Epithelial cell of esophagus (primary cell): ENCODE measurements at regions not wholly inside any gene's neighbourhood (a gene's known extent, or its start where the extent isn't known, plus 50 kb on each side); places are given as distances from the start of the nearest gene placed in this dataset.

Experiments used
- DNase-seq: peaks from one replicate; pipeline ENCODE4 v3.0.0; 2010; ENCODE audit warnings: low read depth
- H3K4me3 ChIP-seq: 2 replicates; pipeline ENCODE4 v1.5.1; 2011; ENCODE audit warnings: mild to moderate bottlenecking, low read length, control low read depth
- TF ChIP-seq, protein P1 (sequence below): IDR thresholded peaks from 2 replicates; pipeline ENCODE4 v1.5.1; 2011; ENCODE audit warnings: low read depth, mild to moderate bottlenecking, low read length, control low read depth, inconsistent platforms; ENCODE audit not compliant: insufficient read depth; ENCODE audit errors: missing control alignments

GRCh38 chr2:18169121-18169892 is 290.8 kb downstream of the KCNS3 start:
- DNase-seq, result peak; percentile 61
- no peak overlapping the region for H3K4me3 ChIP-seq
- TF ChIP-seq, protein P1, sequence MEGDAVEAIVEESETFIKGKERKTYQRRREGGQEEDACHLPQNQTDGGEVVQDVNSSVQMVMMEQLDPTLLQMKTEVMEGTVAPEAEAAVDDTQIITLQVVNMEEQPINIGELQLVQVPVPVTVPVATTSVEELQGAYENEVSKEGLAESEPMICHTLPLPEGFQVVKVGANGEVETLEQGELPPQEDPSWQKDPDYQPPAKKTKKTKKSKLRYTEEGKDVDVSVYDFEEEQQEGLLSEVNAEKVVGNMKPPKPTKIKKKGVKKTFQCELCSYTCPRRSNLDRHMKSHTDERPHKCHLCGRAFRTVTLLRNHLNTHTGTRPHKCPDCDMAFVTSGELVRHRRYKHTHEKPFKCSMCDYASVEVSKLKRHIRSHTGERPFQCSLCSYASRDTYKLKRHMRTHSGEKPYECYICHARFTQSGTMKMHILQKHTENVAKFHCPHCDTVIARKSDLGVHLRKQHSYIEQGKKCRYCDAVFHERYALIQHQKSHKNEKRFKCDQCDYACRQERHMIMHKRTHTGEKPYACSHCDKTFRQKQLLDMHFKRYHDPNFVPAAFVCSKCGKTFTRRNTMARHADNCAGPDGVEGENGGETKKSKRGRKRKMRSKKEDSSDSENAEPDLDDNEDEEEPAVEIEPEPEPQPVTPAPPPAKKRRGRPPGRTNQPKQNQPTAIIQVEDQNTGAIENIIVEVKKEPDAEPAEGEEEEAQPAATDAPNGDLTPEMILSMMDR, result no peak

GRCh38 chr2:18167871-18168270 is 289.4 kb downstream of the KCNS3 start:
- TF ChIP-seq, protein P1, result no peak
- peak; percentile 16 for DNase-seq
- no peak overlapping the region for H3K4me3 ChIP-seq

GRCh38 chr2:18161681-18162080 is 283.2 kb downstream of the KCNS3 start:
- no peak overlapping the region for H3K4me3 ChIP-seq

GRCh38 chr2:18159896-18160295 is 281.4 kb downstream of the KCNS3 start:
- TF ChIP-seq, protein P1, result no peak
- DNase-seq, result no peak
- H3K4me3 ChIP-seq, result no peak overlapping the region

More at GRCh38 chr2:18161681-18162080, 283.2 kb downstream of the KCNS3 start:
- TF ChIP-seq, protein P1, result no peak
- no peak for DNase-seq

DNA sequence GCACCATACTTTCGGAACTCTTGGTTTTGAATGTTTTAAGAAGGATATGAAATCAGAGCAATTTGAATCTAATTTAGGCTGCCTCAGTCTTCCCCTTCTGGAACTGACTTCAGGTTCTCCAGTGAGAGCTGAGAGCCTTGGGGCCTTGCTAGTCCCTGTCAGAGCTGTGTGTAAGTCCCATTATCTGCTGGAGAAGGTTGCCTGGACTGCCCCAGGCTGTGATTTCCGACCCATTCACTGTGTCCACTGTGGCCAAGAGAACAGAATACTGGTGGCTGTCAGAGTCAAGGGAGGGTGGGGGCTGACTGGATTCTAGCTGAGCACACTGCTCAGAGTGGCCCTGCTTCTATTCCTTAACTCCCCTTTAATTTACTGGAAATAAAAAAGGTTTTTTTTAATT is 278.0 kb downstream of the KCNS3 start:
- TF ChIP-seq, protein P1, result no peak
- H3K4me3 ChIP-seq, result no peak overlapping the region
- no peak for DNase-seq

GRCh38 chr2:18156002-18156401 is 277.5 kb downstream of the KCNS3 start:
- TF ChIP-seq, protein P1, result no peak
- H3K4me3 ChIP-seq, result no peak overlapping the region
- DNase-seq, result no peak

DNA sequence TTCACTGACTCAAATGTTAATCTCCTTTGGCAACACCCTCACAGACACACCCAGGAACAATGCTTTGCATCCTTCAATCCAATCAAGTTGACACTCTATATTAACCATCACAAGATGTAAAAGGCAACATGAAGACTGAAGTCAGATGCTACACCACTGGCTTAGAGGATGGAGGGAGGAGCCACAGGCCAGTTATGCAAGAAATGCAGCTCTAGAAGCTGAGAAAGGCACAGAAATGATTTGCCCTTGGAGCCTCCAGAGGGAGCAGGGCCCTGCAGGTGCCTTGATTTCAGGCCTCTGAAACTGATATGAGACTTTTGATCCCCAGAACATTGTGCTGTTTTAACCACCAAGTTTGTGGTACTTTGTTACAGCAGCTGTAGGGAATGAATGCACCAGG is 276.3 kb downstream of the KCNS3 start:
- DNase-seq, result peak; percentile 35
- H3K4me3 ChIP-seq, result no peak overlapping the region
- TF ChIP-seq, protein P1, result peak; percentile 22
